Spleen (tissue), 7 donors: ENCODE measurements at regions not wholly inside any gene's neighbourhood (a gene's known extent, or its start where the extent isn't known, plus 50 kb on each side); places are given as distances from the start of the nearest gene placed in this dataset.

Experiments
- CTCF ChIP-seq, 11 experiments: fragments of 200-600 bp in 7 of 11; fragments of 450-650 bp in 4 of 11; sonication (generic) in 4 of 11; IDR thresholded peaks in 8 of 11; conservative IDR thresholded peaks in 3 of 11; 1 replicate in 7 of 11; 2 replicates in 4 of 11; pipeline versions ENCODE4 v1.4.0 to v1.8.0; 2016 to 2021; ENCODE audit warnings: antibody characterized with exemption in 11 of 11, inconsistent platforms in 4 of 11, mild to moderate bottlenecking in 1 of 11
- POLR2A ChIP-seq, 3 donors: fragments of 450-650 bp; IDR thresholded peaks; one replicate each; pipeline ENCODE4 v1.5.1; 2017; ENCODE audit warnings: antibody characterized with exemption in 3 of 3, mild to moderate bottlenecking in 1 of 3
- donor health status: DM: no; HTN: no; CAD: no; lungs with moderate emphysema.
- donor health status: DM: no; HTN: no; CAD: no.
- donor health status: DM: no; HTN: no; CAD: no.

GRCh38 chr5:5986492-5987178 is 391.7 kb downstream of the MED10 start:
- no peak for TF ChIP-seq POLR2A (IDR thresholded peaks at IDR 0.05)
- no peak for TF ChIP-seq CTCF (IDR thresholded peaks at IDR 0.05 in 8 of 11, conservative IDR thresholded peaks at IDR 0.05 in 3 of 11)
